Stimulated activated naive CD4-positive, alpha-beta T cell treated with Interleukin-2 at 50 U/mL for 16 hours (primary cell): ENCODE measurements at regions not wholly inside any gene's neighbourhood (a gene's known extent, or its start where the extent isn't known, plus 50 kb on each side); places are given as distances from the start of the nearest gene placed in this dataset.

Experiments
- DNase-seq: peaks from one replicate; lab custom pipeline; 2025; lab: John Stamatoyannopoulos, UW

DNA sequence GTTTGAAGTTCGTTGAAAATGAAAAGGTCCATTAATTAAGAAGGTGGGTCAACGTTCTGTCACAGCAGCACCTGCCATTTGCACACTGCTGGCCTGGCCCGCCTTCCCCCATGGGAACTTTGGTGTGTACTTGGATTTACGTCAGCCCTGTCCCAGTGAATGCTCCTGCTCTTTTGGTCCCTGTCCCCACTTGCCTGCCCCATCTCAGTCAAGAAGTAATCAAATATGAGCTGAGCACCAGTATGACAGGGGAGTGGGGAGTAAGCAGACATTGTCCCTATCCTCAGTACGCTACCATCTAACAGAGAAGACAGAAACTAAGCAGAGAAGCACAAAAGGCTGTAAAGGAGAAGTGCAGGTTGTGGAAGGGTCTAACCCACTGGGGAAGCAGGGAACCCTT, 65.1 kb downstream of the SLC4A3 start:
- DNase-seq: no peak

DNA sequence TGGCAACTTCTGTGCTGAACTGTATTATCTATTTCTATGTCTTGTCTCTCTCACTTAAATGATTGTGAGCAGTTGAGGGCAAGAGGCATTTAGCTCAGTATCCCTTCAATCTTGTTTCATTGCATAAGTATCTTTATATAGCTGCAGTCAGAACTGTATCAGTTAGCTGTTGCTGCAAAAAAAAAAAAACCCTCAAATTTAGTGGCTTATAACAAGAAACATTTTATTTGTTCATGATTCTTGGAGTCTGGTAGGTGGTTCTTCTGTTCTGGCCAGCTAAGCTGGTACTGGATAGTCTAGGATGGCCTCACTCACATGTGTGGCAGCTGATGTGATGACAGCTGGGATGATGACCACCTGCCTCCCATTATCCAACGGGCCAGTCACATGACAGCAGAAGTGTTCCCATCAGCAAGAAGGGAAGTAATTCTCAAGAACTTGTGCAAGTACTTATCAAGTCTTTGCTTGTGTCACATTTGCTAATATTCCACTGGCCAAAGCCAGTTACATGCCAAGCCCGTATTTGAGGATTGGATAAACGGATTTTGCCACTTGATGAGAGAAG, 67.8 kb downstream of the SLC4A3 start:
- no peak for DNase-seq

DNA sequence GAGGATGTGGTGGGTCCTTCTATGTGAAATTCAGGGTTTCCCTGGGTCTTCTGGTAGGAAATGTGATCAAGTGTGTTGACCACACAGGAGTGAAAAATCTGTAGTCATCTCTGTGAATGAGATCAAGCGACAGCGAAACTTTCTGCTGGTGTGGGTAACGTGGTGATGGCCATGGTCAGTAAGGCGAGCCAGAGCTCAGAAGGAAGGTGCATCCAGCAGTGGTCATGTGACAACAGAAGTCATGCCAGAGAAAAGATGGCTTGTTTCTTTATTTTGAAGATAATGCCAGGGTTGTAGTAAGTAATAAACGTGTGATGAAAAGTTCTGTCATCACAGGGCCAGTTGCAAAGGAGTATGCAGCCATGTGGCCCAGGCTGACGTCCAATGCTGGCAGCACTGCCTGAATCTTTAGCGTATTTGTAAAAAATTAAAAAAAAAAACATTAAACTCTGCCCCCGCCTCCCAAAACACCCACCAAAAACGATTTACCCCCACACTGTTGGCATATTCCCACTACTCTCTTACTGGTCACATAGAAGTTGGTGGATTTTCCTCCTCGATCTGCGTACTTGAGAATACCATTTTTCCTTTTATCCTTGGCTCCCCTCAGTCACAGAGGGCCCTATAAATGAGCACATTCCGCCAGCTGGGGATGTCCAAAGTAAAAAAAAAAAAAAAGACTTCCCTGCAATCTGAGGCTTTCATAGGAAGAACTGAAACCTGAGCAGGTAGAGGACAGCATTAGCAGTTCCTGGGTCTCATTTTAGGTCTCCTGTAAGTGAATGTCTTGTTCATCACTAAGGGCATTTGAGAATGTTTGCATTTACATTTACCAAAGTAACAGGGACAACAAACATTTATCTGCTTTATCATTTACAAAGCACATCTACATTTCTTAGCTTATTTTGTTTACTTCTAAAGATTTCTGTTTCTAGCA, 70.6 kb downstream of the SLC4A3 start:
- DNase-seq: no peak

DNA sequence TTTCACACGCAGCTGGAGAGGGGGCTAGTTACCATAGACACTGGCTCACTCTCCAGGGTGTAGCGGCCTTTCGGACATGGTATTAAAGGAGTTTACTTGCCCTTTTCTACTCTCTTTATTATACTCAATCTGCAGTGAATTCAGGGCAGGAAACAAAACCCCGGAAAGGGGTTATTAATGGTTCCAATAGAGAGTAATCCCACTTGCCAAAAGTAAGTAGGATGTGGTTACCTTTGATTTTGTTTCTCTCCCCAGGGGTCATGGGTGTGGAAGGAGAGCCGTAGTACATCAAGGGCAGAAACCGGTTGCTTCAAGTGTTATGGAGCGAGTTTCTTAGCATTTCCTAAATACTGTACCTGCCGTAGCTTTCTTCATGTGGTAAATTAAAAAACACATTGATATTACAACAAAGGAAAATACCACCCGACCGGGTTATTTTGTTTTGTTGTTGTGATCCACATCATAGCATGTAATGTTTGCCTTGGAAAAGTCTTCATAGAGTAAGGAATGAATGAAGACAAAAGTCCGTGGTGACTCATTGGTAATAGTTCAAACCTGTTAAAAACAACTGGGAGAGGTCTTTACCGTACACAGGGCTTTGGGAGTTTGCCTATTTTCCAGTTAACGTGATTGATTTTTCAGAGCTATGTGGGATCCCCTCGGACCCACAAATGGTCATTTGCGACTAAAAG, 71.5 kb downstream of the SLC4A3 start:
- no peak for DNase-seq

DNA sequence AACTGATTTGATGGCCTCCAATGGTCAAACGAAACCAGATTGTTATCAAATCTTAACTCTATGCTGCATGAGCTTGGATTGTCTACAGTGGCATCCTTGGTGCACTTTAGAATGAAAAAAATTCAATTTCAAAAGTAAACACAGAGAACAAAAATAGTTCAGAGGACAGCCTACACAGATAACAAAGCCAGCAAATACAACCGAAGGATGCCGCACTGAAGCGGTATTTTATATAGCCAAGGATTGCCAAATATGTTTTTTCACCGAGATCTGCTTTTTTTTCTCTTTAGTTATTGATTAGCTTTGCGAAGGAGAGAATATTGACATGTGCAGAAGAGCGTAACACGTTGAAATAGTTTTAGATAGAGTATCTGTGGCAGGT, 72.0 kb downstream of the SLC4A3 start:
- DNase-seq: no peak

DNA sequence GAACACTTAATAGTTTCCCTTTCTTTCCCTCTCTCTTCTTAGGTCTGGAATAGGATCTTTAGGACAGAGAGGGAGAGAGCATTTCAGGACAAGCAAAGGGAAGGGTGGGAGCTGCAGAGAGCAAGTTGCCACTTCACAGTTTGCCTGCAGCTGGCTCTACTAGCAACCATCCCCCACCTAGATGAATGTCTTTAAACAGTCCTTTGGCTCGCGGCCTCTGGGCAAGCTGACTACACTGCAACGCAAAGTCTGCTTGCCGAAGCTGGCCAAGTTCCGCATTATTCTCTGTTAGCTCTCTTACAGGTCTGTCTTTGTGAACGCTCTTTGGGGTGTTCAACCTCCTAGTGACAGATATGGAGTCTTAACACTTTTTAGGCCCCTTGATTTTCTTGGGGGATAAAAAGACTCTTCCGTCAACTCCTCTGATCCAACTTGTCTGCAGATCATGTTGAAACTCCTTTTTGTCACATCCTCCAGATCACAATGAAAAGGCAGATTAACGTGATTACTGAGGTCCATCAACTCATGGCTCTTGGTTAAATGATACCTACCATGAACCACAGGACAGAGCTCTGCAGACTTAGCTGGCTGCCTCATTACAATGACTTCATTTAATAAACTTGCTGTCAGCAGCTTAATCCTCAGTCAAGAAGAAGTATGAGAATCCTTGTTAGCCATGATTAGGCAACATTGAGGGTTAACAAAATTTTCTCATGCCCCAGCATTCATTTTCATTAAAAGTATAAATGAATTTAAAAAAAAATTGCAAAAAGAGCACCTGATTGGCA, 74.6 kb downstream of the SLC4A3 start:
- DNase-seq: no peak

DNA sequence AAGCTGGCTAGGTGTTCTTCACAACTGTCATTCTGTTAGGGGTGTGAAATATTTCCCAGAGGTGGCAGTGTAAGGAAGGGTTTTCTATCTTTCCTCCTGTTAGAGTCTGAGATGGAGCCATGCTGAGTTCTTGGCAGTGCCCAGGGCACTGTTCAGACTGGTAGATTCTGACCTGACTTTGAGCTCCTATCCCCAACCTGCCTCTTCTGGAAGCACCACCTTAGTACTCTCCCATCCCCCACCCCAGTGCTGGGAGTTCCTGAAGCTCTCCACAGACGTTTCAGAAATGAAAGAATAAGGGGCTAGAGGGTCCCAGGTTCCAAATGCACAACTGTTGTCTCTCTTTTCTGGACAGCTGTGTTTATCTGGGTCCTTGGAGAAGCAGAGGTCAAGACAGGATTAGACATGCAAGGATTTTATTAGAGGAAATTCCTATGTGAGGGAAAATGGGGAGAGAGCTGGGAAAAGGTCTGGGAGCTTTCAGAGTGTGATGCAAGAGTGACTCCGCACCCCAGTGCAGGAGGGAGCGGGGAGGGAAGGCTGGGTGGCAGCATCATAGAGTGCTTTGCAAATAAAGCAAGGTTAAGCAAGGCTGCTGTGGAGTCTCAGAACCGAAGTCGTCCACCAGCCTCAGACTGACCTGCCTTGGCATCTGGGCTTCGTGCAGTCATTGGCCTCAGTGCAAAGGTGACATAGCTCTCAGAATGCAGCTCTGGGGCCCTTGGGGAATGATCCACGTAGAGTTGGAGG, 75.5 kb downstream of the SLC4A3 start:
- DNase-seq: no peak

DNA sequence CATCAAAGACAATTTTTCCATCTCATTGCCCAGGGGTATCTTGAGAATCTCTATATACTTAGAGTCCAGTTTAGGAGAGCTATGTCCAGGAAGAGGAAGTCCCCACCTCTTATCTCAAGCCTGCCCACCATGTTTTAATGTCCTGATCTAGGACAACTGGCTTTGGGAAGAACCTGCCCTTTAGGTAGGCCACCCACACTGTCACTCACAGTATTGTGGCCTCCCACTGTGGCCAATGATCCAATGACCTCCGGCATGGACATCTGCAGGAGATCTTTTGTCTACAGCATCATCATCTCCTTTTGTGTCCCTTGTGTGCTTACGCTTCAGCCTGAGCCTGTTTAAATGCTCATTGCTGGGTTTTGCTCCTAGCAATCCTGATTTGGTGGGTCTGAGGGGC, 77.4 kb downstream of the SLC4A3 start:
- DNase-seq: no peak

DNA sequence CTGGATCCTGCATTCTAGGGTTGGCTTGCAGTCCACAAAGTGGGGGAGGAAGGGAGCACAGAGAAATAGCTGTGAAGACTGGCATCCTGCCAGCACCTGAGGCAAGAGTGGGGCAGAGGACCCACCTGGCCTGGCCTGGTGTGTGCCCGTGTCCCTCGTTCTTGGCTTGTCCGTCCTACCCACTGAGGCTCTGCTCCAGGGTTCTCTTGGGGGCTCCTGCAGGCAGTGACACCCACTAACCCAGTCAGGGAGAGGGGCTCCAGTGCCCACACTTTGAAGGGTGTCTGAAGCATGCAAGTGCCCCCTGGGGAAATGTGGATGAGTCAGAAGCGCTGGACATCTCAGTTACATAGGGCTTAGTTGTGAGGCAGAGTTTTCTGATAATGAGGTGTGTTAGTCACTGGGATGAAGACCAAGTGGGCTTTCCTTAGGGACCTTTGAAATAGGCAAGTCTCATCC, 79.4 kb downstream of the SLC4A3 start:
- DNase-seq: no peak

DNA sequence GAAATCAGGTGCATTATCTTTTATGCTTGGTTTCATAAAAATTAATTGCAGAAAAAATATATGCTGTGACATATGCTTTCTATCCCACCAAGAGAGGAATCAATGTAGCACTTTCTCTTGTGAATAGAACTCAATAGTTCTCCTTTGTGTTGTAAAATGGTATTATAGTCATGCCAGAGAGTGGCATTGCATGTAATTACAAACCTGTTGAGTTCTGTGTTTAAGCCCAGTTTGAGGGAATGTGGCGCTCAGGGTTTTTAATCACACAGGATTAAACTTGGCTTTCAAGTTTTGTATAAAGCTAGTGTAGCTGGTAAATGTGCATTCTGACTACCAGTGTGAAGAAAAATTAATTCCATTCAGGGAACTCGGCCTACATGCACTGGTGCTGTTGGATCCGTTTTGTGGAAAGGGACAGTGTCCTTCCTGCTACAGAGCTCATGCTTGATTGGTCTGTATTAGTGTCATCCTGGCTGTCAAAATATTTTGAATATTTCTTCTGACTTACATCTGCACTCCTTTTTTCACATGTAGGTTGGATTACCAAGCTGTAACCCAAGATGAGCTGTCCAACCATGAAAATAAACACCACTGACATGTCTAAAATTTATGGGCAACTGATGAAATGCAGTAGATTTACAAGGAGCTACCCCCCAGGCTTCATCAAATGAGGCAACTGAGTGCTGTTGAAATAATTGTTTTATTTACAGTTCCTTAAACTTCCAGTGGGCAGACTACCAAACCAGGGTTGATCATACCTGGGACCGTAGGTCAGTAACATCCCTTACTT, 80.3 kb downstream of the SLC4A3 start:
- no peak for DNase-seq

DNA sequence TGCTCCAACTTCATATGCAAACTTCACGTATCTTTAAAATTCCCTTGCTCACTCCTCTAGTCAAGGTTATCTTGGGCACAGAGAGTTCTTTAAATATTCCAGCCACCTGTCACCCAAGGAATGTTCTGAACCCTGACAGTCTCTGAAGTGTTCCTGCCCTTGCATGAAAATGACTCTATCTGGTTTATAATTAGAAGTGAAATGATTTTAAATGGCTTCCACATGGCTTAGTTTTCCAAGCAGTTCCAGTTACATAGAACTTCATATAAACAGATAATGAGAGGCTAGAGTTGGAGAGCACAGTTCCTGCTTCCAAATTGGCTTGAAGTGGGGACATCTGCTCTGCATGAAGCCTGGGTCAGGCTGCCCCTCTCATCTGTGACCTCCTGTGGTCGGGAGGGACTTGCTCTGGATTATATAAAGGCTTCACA, 81.9 kb downstream of the SLC4A3 start:
- no peak for DNase-seq

DNA sequence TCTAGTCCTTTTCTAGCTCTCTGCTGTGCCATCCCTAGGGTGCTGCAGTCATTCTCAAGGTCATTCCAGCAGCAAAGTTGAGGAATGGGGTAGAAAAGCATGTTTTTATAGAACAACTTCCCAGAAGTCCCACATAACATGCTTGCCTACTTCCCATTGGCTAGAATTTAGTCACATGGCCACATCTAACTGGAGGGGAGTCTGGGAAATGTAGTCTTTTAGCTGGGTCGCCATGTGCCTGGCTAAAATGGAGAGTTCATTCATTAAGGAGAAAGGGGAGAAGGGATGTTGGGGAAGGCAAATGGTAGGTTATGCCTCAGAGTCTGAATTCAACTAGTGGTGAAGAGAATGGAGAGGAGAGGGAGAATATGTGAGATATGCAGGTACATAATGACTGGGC, 85.7 kb downstream of the SLC4A3 start:
- DNase-seq: no peak

DNA sequence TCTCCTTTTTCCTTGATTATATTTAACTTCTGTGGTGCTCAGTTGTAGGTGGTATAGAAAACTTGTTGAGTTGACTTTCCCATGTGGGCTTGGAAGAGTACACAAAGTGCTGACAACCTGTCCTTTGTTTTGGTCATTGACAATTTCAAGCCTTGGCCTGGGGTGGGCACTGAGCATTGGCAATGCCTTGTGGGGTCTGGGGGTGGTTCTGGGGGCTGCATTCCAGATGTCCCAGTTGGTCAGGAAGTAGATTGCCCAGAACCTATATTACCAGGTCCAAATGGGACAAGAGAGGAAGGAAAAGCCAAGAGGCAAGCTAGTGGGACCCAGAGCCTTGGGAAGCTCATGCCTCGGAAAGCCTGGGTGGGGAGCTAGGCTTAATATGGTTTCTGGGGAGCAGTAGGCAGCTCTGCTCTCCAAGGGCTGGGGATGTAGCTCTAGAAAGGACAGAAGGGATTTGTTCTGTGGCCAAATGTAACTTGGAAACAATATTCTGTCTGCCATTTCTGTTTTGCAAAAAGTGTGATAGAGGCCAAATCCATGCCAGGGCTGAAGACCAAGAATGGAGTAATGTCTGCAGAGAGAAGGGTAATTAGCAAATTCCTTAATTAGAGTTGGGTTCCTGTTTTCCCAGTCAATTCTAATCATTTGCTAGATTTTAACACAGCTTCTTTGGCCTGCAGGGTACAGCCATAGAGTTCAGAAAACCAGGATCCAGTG, 87.4 kb downstream of the SLC4A3 start:
- no peak for DNase-seq

DNA sequence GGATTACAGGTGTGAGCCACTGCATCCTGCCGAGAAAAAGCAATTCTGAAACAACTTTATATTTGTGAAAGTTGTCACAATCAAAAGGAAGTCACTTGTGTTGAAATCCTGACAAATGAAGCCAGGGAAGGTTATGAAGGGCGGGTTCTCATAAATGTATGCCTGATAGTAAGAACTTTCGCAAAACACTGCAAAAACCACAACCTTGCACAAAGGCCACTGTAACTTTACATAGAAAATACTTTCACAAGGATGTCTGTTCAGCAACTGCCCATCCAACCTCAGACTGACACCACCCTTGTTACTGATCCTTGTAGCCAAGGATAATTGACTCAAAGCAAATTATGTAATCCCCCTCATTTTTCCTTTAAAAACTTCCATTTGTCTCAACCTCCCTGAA, 90.6 kb downstream of the SLC4A3 start:
- DNase-seq: no peak

DNA sequence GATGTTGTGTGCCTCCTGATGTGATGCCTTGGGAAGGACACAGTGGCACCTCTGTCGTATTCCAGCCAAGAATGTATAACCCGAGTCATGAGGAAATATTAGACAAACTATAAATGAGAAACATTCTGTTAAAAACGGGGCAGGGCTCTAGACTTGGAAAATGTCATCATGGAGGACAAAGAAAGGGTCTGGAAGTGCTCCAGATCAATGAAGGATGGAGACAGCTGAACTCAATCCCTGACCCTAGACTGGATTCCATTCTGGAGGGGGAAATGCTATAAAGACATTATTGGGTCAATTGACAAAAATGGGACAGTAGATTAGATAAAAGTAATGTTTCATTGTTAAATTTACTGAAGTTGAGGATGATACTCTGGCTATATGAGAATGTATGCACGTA, 92.1 kb downstream of the SLC4A3 start:
- DNase-seq: no peak

DNA sequence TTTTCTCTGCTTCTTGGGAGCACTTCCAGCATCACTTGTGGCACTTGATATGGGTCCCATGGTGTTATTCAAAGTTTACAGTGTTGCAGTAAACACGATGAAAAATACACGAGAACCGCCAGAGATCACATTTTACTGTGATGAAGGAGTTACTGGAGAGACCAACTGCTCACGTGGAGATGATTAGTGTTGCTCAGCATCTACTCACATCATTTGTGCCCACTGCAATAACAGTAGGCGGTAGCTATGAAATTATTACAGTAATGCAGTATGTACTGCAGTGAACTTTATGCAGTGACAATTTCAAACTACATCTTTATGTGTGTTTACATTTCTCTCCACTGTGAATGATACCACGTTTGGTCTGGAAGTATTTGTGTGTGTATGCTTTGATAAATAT, 93.5 kb downstream of the SLC4A3 start:
- DNase-seq: no peak

DNA sequence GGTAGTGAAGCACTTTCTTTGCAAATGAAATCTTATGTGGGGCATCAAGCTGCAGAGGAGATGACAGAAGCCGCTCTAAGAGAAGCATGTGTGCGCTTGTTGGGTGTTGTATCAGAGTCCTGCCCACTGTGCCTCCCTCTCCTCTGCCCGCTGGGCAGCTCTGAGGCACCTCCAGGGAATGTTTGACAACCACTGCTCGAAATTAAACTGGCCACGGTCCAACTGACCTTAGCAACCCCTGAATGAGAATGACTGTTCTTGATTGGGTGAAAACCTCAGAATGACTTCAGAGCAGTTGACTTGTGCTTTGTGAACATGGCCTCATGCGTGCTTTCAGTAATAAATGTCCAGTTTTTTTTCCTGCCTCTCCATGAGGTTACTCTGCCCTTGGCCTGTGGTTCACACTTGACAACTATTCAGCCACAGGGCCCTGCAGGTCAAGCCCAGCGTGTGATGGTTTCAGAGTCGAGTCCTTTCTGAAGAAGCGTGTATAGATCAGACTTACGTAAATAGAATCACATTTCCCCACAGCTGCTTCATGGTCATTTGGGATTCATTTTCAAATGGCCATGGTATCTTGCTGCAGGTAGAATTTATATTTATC, 94.9 kb downstream of the SLC4A3 start:
- DNase-seq: no peak

DNA sequence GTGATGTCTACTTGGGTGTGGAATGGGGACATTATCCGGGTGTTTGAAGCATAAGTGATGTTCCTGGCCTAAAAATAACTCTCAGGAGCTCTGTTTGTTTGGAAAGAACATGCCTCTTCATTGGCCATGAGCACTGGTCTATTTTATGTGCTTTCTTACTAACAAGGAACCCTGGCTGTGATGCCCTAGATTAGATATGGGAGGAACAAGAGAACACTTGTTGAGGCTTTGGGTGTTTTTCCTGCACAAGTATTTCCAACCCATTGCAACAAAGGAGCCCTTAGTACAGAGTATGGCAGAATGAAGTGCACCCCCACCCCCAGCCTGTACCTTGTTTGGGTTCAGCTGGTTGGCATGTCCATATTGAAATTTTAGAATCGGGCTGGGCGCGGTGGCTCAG, 95.9 kb downstream of the SLC4A3 start:
- DNase-seq: no peak

DNA sequence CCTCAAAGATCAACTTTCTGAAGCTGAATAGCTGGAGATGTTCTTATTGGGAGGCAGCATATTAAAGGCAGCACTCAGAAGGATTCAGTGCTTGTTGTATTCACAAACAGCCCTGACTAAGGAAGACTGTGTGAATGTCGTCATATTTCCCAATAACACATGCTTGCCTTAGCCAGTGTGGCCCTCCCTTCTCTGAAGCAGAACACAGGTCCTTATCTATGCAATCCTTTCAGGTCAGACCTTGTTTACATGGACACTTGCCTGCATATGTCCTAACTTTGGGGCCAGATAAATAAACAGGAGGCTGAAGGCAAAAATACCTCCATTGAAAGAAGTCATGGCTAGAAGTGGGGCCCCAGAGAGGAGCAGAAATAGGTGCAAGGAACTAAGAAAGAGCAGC, 97.2 kb downstream of the SLC4A3 start:
- no peak for DNase-seq

DNA sequence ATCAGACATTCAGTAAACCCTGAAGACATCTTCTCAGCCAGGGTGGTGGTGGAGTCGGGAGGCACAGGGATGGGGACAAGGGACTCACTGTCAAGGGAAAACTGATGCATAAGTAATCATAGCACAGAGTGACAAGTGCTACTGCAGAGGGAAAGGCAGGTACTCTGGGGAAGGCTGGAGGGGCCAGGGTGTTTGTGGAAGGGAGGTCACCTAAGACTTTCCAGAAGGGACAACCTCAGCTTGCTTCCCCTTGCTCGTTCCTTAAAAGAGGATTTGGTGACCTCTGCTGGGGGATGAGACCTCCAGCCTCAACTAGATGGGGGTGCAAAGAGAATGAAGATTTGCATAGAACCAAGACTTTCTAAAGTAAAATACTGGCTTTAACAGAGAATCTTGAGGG, 99.5 kb downstream of the SLC4A3 start:
- no peak for DNase-seq
